Left ventricle myocardium inferior (tissue), 1 donor: ENCODE measurements at regions not wholly inside any gene's neighbourhood (a gene's known extent, or its start where the extent isn't known, plus 50 kb on each side); places are given as distances from the start of the nearest gene placed in this dataset.
"Not testable (repeated sequence)": the region's sequence is repeated elsewhere in the genome, so short reads cannot be mapped to it uniquely, and the experiment has no call there.

ENCODE experiments used
- DNase-seq: peaks from one replicate; pipeline ENCODE4 v3.0.0-alpha.2; 2020
- H3K27ac ChIP-seq: fragments of 200-600 bp; replicated peaks from 2 replicates; pipeline ENCODE4 v1.8.0; 2021
- H3K27me3 ChIP-seq: fragments of 200-600 bp; 2 replicates; pipeline ENCODE4 v1.8.0; 2021; ENCODE audit warnings: low read depth
- H3K36me3 ChIP-seq: fragments of 200-600 bp; 2 replicates; pipeline ENCODE4 v1.8.0; 2021
- H3K4me1 ChIP-seq: fragments of 200-600 bp; 2 replicates; pipeline ENCODE4 v1.8.0; 2021
- H3K4me3 ChIP-seq: fragments of 200-600 bp; 2 replicates; pipeline ENCODE4 v1.8.0; 2021; ENCODE audit warnings: mild to moderate bottlenecking, moderate library complexity
- H3K9me3 ChIP-seq: fragments of 200-600 bp; replicated peaks from 2 replicates; pipeline ENCODE4 v1.8.0; 2021
- intact Hi-C: fragments of 100-400 bp; cut with micrococcal nuclease; formaldehyde crosslinking; loops from one replicate; pipeline ENCODE4 v1.11.0; 2022
- TF ChIP-seq, protein P1 (sequence below): fragments of 200-600 bp; IDR thresholded peaks from 2 replicates; pipeline ENCODE4 v1.8.0; 2021; ENCODE audit warnings: antibody characterized with exemption, mild to moderate bottlenecking, borderline replicate concordance
- donor health status: DM: no; HTN: yes; CAD: no; lungs with severe emphysema.

DNA sequence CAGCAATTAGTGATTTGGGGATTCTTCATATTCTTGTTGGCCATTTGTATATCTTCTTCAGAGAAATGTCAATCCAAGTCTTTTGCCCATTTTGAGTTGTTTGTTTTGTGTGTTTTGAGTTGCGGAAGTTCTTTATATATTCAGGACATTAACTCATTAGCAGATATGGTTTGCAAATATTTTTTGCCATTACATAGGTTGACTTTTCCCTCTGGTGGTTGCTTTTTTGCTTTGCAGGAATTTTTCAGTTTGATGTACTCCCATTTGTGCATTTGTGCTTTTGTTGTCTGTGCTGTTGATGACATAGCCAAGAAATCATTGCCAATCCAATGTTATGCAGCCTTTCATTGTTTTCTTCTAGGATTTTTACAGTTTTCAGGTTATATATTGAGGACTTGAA lies 63.6 kb upstream of the DNAJC1 start:
- Histone ChIP-seq H3K4me3 (no peak overlapping the region), H3K4me1 (no peaks in the 10 kb centered on the region), H3K27me3 (no peaks in the 10 kb centered on the region), H3K36me3 (no peaks in the 10 kb centered on the region), H3K9me3 (peaks cover 46% of the 10 kb centered on the region), H3K27ac (no peak overlapping the region)
- intact Hi-C loops: no loop called here
- TF ChIP-seq, protein P1, sequence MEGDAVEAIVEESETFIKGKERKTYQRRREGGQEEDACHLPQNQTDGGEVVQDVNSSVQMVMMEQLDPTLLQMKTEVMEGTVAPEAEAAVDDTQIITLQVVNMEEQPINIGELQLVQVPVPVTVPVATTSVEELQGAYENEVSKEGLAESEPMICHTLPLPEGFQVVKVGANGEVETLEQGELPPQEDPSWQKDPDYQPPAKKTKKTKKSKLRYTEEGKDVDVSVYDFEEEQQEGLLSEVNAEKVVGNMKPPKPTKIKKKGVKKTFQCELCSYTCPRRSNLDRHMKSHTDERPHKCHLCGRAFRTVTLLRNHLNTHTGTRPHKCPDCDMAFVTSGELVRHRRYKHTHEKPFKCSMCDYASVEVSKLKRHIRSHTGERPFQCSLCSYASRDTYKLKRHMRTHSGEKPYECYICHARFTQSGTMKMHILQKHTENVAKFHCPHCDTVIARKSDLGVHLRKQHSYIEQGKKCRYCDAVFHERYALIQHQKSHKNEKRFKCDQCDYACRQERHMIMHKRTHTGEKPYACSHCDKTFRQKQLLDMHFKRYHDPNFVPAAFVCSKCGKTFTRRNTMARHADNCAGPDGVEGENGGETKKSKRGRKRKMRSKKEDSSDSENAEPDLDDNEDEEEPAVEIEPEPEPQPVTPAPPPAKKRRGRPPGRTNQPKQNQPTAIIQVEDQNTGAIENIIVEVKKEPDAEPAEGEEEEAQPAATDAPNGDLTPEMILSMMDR: no peak
- no peak for DNase-seq

DNA sequence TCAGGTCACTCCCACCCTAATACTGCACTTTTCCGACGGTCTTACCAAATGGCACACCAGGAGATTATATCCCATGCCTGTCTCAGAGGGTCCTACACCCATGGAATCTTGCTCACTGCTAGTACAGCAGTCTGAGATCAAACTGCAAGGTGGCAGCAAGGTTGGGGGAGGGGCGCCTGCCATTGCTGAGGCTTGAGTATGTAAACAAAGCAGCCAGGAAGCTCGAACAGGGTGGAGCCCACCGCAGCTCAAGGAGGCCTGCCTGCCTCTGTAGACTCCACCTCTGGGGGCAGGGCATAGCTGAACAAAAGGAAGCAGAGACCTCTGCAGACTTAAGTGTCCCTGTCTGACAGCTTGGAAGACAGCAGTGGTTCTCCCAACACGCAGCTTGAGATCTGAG lies 57.5 kb upstream of the DNAJC1 start:
- DNase-seq, H3K4me1 ChIP-seq, H3K27ac ChIP-seq, H3K36me3 ChIP-seq, H3K27me3 ChIP-seq, intact Hi-C loops, H3K4me3 ChIP-seq: not testable (repeated sequence)
- H3K9me3 ChIP-seq: peaks cover 16% of the 10 kb centered on the region

DNA sequence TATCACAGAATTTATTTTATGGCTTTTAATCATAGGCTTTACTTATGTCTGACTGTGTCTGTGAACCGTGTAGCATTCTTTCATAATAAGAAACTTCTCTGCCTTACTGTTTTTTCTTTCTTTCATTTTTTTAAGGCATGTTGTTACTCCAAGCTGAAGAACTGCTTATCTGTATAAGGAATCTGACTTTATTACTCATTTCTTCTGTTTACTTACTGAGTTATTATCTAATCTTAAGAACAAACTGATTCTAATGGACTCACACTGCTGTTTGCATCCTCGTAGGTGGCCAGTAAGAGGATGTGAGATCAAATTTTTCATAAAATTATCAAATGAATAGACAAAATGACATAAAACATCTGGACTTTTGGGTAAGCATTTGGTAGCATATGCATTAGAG lies 54.7 kb upstream of the DNAJC1 start:
- DNase-seq: no peak
- no peaks in the 10 kb centered on the region for H3K36me3 ChIP-seq
- H3K9me3 ChIP-seq: peaks cover 12% of the 10 kb centered on the region
- intact Hi-C loops: no loop called here
- TF ChIP-seq, protein P1: no peak
- H3K4me1 ChIP-seq: no peaks in the 10 kb centered on the region
- no peak overlapping the region for H3K4me3 ChIP-seq
- H3K27ac ChIP-seq: no peak overlapping the region
- no peaks in the 10 kb centered on the region for H3K27me3 ChIP-seq

DNA sequence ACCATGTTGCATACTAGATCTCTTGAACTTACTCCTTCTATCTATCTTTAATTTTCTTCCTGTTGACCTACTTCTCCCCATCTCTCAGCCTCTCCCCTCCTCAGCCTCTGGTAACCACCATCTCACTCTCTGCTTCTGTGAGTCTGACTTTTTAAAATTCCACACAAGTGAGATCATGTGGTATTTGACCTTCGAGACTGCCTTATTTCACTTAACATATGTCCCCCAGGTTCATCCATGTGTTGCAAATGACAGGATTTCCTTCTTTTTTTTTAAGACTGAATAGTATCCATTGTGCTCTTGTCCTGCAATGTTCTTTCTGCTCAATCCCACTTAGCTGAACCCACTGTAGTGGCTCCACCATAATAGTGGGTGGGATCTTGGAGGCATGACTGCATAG lies 51.4 kb upstream of the DNAJC1 start:
- DNase-seq: no peak
- Histone ChIP-seq H3K9me3 (no peaks in the 10 kb centered on the region), H3K27ac (no peak overlapping the region), H3K27me3 (no peaks in the 10 kb centered on the region), H3K4me3 (no peak overlapping the region), H3K36me3 (no peaks in the 10 kb centered on the region), H3K4me1 (no peaks in the 10 kb centered on the region)
- intact Hi-C loops: no loop called here
- TF ChIP-seq, protein P1: no peak
